Germinal center (tissue), 1 donor: ENCODE measurements at regions not wholly inside any gene's neighbourhood (a gene's known extent, or its start where the extent isn't known, plus 50 kb on each side); places are given as distances from the start of the nearest gene placed in this dataset.

Source experiments
- DNase-seq: peaks from one replicate; pipeline ENCODE4 v3.0.0; 2012; ENCODE audit warnings: mixed read lengths, low spot score

DNA sequence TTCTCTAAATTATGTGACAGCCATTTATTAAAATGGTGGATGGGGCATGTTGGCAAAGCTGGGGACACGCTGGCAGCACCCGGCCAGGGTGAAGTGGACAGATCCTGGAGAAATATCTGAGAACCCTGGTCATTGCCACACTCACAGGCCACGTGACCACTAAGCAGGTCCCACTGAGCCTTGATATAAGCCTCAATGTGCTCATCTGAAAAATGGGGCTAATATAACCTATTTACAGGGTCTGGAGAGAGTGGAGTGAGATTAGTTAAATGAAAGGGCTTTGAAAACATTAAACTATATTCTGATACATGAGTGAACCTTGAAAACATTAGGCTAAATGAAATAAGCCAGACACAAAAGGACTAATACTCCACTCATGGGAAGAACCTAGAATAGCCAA lies 108.9 kb downstream of the RBFOX3 start:
- DNase-seq: no peak

DNA sequence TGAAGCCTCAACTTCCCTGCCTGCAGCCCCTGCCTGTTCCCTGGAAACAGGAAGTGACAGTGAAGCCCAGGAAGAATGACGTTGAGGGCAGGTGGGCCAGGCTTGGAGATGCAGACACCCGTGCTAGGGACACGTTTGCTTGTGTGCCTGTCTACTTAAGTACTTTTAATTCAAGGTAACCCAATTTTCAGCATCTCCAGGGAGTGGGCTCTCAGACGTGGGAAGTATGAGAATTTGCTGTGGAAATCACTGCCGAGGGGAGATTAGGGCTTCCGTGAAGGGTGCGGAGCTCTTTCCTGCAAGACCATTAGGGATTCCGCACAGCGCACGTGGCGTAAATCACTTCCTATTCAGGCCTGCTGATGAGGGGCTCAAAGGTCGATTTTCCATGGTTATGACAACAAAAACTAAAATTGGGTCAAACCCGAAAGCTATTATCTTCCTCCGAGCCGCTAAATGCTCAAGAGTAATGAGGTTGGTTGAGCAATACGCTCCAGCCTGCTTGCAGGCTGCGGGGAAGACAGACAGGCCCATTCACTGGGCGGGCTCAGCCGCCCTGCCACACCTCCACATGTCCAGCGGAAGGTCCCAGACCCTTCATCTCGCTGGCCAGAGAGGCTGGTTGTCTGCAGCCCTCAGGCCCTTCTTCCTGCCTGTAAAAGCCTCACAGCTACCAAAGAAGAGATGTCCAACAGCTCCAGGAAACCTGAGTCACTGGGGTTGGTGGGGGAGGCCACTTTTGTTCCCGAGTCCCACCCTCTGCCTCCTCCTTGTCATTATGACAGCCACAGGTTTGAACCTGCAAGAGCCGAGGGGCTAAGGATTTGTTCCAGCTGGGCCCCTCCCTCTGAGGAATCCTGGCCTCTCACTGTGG lies 109.9 kb downstream of the RBFOX3 start:
- no peak for DNase-seq

DNA sequence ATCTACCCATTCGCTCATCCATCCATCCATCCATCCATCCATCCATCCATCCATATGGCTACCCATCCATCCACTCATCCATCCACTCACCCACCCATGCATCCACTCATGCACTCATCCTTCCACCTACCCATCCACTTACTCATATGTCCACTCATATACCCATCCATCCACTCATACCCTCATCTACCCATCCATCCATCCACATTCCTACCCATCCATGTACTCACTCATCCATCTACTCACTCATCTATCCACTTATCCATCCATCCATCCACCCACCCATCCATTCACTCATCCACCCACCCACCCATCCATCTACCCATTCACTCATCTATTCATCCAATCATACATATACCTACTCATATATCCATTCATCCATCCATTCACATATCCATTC lies 112.0 kb downstream of the RBFOX3 start:
- DNase-seq: no peak

DNA sequence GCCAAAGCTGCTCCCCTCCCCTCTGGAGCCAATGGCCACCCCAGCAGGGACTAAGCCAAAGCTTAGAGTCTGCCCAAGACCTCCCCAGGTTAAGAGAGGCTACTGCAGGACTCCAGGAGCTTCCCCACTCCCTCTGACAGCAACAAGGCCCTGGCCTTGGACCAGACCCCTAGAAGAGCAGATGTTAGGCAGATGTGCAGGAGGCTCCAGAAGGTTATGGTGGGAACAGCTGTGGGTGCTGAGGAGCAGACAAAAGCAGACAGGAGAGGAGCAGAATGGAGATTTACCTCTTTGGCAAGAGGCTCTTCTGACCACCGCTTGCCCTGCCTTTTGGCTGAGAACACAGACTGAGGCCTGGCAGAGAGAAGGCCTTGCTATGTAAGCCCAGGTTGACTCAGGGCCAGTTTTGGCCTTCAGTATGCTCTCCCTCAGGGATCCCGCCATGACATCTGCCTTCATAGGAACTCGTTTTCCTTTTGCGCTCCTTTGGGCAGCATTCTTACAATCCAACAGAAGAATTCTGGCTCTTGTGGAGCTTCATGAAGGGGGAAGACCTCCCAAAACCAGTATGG lies 113.0 kb downstream of the RBFOX3 start:
- no peak for DNase-seq

DNA sequence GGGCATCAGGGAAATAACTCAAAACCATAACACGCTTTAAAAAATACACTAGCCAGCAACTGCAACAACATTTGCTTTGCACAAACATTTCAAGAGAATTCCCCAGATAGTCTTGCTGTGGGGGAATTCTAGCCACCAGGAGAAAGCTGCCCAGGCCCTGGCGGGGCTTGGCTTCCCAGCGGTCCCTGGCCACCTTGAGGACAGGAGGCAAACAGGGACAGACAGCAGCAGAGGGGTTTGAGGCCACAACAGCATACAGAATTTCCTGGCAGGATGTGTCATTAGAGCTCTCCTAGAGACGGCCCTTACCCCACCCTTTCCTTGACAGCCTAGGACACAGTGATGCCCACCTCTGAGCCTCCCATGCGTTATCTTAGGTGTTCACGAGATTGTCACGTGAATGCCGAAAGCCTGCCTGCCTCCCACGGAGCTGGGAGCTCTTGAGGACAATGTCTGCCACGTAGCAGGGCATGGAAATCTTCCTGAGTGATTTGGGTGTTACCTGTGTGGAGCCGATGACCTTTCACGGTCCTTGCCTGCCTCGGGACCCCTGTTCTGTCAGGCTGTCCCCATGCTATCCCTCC lies 114.3 kb downstream of the RBFOX3 start:
- no peak for DNase-seq

DNA sequence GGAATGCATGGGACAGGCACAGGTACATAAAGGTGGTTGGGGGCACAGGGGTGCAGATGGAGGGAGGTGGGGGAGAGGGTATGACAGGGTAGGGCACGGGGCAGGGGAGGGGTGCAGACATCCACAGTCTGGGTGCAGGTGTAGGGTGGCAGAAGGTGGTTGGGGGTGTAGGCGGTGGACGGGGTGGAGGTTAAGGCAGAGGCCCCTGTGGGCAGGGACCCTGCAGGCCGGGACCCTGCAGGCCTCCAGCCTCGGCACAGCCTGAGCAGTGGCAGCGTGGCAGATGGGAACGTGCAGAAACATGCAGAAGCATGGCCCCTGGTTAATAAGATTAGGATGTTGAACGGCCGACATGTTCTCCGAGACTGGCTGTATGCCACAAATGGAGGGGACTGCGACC lies 115.2 kb downstream of the RBFOX3 start:
- no peak for DNase-seq

DNA sequence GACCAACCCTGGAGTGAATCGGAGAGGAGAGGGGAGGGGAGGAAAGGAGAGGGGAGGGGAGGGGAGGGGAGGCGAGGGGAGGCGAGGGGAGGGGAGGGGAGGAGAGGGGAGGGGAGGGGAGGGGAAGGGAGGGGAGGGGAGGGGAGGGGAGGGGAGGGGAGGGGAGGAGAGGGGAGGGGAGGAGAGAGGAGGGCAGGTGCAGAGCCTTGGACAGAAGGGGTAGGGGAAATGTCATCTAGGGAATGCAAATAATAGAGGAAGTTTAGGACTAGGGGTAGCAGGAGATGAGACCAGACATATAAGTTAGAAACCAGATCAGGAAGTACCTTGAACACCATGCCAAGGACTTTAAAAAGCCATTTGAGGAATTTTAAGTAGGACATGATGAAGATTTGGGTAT lies 119.8 kb downstream of the RBFOX3 start:
- no peak for DNase-seq

DNA sequence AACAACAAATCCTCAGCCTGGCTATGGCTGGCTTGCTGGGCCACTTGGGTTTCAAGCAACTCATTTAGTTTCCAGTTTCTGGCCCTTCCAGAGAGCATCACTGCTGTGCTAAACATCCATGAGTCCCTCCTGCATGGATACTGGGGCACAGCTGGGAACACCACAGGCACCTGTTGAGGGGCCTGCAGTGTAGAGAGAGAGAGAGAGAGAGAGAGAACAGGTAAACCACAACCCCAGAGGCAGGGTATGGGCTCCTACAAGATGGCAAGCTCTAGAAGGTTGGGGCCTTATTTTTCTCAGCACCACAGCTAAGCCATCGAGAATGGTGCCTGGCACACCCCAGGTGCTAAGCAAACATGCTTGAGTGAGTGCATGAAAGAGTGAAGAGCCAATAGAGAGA lies 120.3 kb downstream of the RBFOX3 start:
- DNase-seq: no peak

DNA sequence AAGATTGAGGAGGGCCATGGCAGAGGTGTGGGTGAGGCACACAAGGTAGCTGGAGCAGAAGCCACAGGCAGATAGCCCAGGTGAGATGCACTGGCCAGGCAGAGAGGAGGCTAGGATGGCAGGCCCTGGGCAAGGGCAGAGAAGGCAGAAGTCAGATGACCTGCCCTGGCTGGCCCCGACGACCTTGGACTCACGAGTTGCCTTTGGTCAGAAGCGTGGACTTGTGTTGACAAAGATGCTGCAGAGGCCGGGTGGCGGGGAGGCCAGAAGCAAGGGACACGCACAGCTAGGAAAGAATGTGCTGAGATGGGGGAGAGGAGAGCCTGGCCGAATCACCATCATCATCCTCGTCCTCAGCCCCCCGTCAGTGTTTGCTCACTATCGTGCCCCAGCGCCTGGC lies 123.7 kb downstream of the RBFOX3 start:
- no peak for DNase-seq

DNA sequence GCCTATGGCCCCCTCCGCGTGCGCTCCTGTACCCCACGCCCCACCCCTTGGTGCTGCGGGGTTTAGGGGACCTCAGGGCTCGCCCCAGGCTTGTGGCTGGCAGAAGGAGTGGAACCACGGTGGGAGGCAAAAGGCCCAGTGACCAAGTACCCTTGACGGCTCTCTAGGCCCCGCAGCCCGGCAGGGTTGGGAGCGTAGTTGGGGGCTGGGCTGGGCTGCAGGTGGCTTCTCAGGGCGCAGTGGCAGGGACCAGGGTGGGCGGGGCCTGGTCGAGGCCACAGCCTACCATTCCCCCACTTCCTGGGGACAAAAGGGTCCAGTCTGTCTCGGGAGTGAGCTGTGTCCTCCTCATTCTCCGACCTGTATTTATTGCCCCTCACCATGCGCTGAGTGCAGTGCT lies 124.9 kb downstream of the RBFOX3 start:
- no peak for DNase-seq

DNA sequence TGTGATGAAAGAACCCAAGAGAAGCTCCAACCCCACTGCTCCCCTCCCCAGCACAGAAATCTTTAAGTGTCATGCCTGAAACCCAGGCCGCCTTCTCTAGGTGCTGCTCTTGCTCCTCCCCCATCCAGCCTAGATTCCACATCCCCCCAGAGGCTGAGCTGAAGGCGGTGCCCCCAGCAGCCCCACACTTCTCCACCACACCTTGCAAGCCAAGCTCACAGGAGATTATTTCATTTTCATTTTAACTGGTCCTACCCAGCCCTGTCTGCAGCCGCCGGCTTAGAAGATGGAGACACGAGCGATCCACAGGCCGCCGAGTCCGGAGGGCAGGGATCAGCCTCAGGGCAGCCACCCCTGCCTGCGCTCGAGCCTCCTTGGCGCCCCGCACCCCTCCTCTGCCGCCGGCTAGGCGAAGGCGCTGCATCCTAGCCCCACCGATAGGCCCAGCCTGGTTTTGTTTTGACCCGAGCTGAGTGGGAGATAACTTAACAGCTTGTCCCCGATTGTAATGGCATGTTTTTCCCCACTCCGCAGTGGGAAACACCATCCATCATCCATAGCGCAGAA lies 125.3 kb downstream of the RBFOX3 start:
- no peak for DNase-seq

DNA sequence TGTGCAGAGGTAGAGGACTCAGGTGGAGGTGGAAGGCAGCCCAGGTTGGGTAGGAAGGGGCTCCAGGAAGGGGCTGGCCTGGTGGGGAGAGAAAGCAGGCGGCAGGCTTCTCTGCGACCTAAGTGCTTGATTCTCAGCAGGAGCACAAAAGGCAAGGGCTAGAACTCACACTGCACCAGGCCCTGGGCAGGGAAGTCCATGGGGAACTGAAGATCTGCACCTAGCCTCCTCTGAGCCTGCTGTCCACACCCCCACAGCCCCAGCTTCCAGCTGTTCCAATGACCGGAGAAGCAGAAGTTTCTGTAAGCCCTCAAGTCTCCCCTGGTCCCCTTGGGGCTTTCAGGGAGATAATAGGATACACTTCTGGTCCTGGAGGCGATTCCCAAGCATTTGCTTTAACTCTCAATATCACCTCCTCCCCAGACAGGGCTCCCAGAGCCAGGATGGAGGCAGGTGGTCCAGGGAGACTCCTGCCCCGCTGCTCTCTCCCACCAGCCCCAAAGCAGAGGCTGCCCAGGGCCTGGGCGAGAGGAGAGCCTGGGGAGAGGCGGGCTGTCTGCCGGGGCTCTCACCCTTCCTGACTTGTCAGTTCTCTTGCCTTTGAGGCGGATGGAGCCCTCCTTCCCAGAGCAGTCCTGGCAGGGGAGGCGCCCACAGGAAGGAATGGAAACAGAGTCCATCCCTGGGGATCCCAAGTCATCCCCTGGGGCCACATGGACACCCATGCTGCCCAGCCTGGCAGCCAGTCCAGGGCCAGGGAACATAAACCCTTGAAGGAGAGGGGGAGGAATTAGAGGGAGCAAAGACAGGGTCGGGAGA lies 126.0 kb downstream of the RBFOX3 start:
- no peak for DNase-seq

DNA sequence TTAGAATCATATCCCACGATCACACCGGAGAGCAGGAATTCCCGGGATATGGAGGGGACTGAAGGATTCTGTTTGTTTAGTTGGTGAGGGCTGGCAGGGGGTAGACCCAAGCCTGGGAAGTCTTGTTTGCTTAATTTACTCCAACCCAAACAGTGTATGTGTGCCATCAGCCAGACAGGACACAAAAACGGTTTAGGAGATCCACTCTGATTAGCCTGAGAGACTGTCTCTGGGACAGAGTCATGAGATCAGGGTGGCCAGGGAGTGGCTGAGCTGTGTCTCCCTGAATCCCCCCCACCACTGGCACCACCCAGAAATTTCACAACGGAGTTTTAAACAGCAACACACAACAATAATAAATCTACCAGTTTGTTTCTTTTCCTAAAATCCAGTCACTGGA lies 127.0 kb downstream of the RBFOX3 start:
- DNase-seq: no peak

DNA sequence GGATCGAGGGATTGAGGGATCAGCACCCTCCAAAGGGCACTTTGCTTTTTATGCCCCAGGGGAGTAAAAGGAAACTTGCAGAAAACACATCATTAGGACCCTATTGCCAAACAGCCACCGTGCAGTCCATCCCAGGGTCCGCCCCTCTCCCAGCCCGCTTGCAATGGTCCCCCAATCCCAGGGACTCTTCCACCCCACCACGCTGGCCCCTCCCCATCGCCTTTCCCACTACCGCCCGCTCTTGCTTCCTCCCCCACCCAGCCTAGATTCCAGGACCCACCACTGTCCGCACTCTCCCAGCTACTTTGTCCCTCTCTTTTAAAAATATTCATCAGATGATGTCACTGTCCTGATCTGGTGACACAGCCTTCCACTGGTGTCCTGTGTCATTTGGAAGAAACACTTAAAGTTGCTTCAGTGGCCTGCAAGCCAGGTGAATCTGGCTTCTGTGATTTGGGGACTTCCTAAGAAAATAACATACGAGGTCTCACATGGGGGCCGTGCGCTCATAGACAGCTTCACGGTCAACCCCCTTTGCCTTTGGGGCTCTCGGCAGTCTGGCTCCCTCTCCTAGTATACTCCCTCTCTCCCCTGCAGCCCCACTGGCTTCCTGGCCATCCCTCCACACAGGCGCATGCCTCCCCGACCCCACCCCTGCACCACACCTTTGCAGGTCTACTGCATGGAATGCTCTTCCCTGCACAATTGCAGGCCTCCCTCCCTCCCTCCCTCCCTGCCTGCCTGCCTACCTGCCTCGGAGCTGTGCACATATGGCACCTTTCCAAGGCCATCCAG lies 127.9 kb downstream of the RBFOX3 start:
- no peak for DNase-seq

DNA sequence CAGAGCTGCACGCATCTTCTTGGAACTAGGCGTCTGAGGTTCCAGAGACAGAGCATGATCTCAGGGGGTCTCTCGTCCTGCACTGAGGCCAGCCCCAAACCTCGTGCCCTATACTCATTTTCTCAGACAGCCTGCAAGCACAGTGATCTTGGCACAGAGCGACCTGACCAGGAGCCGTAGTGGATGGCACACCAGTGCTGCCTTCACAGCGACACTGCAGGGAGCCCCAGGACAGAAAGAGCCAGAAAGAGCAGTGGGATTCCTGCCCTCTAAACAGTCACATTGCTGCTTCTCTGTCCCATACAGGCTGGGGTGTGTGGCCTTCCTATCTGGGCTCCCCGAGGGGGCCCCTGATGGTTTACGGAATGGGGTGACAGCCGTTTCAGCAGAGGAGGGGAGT lies 131.0 kb downstream of the RBFOX3 start:
- no peak for DNase-seq

DNA sequence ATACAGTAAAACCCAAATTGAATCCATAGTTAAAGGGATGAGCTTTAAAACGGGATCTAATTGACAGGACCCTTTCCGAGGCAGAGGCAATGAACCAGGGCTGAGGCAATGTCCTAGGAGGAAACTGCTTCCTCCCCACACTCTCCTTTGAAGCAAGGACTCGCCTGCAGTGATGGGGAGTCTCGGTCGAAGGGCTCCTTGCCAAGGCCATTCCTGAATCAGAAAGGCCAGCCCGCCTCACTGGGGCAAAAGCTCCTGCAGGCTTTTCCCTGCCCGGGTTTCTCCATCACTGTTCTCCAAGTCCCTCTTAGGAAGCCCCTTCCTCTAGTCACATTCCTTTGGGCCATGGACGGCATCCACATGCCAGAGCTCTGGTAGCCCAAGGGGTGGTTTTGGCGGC lies 132.0 kb downstream of the RBFOX3 start:
- no peak for DNase-seq

DNA sequence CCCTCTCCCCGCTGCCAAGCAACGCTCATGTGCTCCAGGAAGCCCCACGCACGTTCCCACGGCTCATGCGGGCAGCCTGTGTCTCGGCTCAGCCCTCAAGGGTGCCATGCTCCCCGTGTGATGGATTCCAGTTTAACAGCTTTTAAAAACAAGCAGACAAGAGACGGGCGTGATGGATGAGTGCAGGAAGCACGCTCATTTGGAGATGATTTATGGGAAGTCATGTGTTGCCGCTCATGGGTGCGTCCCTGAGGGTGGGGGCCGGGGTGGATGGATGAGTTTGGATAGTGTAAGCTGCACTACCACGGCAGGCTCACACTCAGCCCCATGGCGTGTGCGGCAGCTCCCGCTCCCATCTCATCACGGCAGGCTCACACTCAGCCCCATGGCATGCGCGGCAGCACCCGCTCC lies 132.8 kb downstream of the RBFOX3 start:
- no peak for DNase-seq

DNA sequence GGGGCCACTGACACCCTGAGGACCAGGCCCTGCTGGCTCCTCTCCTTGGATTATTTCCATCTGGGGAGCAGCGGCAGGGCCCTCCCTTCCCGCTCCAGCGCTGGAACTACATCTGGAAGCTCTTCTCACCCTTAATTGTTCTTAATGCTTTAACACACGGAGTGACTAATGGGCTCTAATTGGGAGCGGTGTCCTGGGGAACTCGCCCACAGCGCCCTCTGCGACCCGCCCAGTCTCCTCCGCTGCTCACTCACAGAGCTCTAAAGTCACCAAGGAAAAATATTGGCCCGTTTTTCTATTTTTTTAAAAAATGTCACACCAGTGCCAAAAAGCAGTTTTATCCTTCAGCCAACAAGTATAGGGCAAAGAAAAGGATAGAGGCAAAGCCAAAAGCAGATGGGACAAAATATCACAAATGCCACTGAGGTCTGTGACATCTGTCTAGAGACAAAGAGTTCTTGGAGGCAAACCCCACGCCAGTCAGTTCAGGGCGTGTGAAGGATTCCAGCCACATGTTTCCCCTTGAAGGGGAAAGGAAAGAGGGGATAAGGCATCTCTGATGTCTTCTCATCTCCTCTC lies 134.7 kb downstream of the RBFOX3 start:
- DNase-seq: no peak

DNA sequence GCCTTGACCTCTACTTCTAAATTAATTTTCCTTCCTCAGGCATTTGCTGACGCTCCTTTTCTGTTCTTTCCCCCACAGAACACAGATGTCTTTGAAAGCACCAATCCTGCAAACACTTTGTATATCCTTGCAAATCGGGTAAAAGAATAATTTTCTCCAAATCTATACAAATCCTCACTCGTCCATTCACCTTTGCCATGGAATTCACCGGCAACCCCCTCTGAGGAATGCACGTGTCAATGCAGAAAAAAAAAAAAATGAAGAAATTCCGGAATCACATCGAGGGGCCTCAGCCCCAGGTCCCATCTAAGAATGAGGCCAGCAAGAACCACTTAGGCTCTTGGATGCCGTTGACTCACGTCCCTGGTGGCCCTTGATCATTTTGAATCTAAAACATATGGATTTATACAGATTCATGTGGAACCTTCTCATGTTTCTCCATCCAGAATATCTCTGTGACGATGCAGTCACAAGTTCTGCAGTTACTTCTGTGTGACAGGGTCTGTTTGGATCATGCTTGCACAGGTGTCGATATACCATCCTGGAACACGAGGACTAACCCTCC lies 136.9 kb downstream of the RBFOX3 start:
- DNase-seq: no peak

DNA sequence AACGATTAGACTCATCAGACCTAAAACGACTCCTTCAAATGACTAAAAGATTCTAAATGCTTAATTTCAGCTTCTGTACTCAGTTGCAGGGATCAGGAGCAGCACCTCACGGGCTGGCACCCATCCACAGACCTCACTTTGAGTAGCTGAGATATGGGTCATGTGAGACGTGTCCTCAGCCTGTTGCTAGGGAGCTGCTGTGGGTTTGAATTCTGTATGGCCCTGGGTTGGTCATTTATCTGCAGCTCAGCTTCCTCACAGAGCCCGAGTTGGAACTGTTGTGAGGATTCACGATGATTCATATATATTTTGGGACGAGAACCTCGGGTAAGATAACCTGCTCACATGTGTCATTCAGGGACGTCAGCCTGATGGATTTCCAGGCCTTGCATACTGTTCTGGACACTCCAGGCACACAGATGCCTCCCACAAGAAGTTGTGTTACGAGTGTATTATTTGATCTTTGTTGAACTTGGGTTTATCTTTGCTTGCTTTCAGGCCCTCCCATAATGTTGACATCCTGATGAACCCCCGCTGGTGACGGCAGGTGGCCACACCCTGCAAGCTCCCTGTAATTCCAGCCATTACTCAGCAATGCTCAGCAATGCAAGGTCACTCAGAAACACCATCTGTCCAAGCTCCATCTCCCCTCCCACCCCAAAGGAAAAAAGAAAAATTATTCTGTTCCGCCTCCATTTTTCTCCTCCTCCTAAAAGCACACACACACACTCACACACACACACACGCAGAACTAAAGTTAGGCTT lies 137.6 kb downstream of the RBFOX3 start:
- DNase-seq: no peak
